Calu3 (cell line): ENCODE measurements at regions not wholly inside any gene's neighbourhood (a gene's known extent, or its start where the extent isn't known, plus 50 kb on each side); places are given as distances from the start of the nearest gene placed in this dataset.

Experiments
- BruUV-seq: library from RNA; stranded (reverse); fragments of 400-500 nt; replicated peaks from 2 replicates; lab custom pipeline; 2021; lab: Mats Ljungman, UMichigan
- CTCF ChIA-PET: fragments of 300-600 bp; sonication (Branson Sonifier 250); formaldehyde crosslinking; loops from one replicate; lab custom pipeline; 2022; ENCODE audit warnings: antibody characterized with exemption; lab: Charles Lee
- DNase-seq: peaks from one replicate; pipeline ENCODE4 v3.0.0; 2022
- H3K27ac Mint-ChIP-seq: one replicate; pipeline ENCODE4 v1.8.0; 2022; ENCODE audit warnings: mixed read lengths; ENCODE audit not compliant: unreplicated experiment
- H3K27me3 Mint-ChIP-seq: one replicate; pipeline ENCODE4 v1.8.0; 2022; ENCODE audit warnings: mixed read lengths; ENCODE audit not compliant: unreplicated experiment
- H3K36me3 Mint-ChIP-seq: one replicate; pipeline ENCODE4 v1.8.0; 2022; ENCODE audit warnings: mild to moderate bottlenecking, moderate library complexity, mixed read lengths; ENCODE audit not compliant: insufficient read depth, unreplicated experiment
- H3K4me1 Mint-ChIP-seq: one replicate; pipeline ENCODE4 v1.8.0; 2022; ENCODE audit warnings: mild to moderate bottlenecking, low read depth, mixed read lengths; ENCODE audit not compliant: unreplicated experiment
- H3K4me3 Mint-ChIP-seq: one replicate; pipeline ENCODE4 v1.8.0; 2022; ENCODE audit warnings: mild to moderate bottlenecking, low read depth, moderate library complexity, mixed read lengths; ENCODE audit not compliant: unreplicated experiment
- H3K9me3 Mint-ChIP-seq: one replicate; pipeline ENCODE4 v1.8.0; 2022; ENCODE audit warnings: low read depth, mixed read lengths; ENCODE audit not compliant: unreplicated experiment
- intact Hi-C: fragments of 100-400 bp; cut with micrococcal nuclease; formaldehyde crosslinking; loops from one replicate; pipeline ENCODE4 v1.10.0; 2022; ENCODE audit not compliant: unreplicated experiment
- TF ChIP-seq, protein P1 (sequence below): fragments of 200-600 bp; IDR thresholded peaks from one replicate; pipeline ENCODE4 v1.8.0; 2022; ENCODE audit warnings: antibody characterized with exemption; ENCODE audit not compliant: unreplicated experiment

DNA sequence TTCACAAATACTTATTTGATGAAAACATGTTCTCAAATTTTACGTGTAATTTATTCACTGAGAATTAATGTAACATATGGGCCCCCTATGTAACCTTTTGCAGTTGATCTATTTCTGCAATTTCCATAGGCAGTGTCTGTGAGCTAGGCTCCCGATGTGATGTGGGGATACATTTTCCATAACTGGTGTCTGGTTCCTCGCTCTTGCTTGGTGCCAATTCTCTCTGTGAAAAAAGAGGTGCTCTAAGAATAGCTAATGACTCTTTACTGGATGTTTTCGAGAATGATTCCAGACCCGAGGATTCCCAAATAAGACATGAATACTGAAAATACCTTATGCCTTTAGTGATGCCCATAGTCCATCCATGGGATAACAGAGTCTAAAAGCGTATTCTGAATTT is 286.7 kb upstream of the FZD8 start:
- H3K27me3 Mint-ChIP-seq: no peaks in the 10 kb centered on the region
- no TSS peak for BruUV-seq
- TF ChIP-seq, protein P1, sequence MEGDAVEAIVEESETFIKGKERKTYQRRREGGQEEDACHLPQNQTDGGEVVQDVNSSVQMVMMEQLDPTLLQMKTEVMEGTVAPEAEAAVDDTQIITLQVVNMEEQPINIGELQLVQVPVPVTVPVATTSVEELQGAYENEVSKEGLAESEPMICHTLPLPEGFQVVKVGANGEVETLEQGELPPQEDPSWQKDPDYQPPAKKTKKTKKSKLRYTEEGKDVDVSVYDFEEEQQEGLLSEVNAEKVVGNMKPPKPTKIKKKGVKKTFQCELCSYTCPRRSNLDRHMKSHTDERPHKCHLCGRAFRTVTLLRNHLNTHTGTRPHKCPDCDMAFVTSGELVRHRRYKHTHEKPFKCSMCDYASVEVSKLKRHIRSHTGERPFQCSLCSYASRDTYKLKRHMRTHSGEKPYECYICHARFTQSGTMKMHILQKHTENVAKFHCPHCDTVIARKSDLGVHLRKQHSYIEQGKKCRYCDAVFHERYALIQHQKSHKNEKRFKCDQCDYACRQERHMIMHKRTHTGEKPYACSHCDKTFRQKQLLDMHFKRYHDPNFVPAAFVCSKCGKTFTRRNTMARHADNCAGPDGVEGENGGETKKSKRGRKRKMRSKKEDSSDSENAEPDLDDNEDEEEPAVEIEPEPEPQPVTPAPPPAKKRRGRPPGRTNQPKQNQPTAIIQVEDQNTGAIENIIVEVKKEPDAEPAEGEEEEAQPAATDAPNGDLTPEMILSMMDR: no peak
- peaks cover 2% of the 10 kb centered on the region for H3K9me3 Mint-ChIP-seq
- H3K4me3 Mint-ChIP-seq: no peak overlapping the region
- no peaks in the 10 kb centered on the region for H3K4me1 Mint-ChIP-seq
- no peaks in the 10 kb centered on the region for H3K36me3 Mint-ChIP-seq
- CTCF ChIA-PET: no interaction called here
- intact Hi-C loops: no loop called here
- no peak for DNase-seq
- no peak overlapping the region for H3K27ac Mint-ChIP-seq

- no peak overlapping the region for H3K4me3 Mint-ChIP-seq
- intact Hi-C loops: no loop called here
- no peak overlapping the region for H3K27ac Mint-ChIP-seq
- H3K27me3 Mint-ChIP-seq: no peaks in the 10 kb centered on the region
- no peaks in the 10 kb centered on the region for H3K36me3 Mint-ChIP-seq
- CTCF ChIA-PET: no interaction called here
- H3K9me3 Mint-ChIP-seq: peaks cover 2% of the 10 kb centered on the region
- BruUV-seq: no TSS peak
- no peaks in the 10 kb centered on the region for H3K4me1 Mint-ChIP-seq
- no peak for DNase-seq
- TF ChIP-seq, protein P1: no peak
Observed at GRCh38 chr10:35927990-35928488, 285.9 kb upstream of the FZD8 start.

DNA sequence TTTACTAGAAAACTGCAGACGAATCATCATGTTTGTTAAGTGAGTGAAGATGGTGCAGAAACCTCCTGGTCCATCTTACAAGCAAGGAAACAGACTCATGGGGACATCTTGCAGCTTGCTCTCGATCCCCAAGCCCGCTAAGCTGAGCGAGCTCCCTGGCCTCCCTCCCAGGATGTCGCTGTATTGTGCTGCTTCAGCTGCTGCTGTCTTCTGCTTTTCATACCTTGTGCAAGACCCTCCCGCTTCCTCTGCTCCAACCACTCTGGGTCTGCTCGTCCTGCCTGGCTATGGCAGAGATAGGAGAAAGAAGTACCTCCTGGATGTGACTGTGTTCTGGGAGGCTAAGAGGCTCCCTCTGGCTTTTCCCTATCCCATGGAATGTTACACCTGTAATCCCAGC is 285.2 kb upstream of the FZD8 start:
- Mint-ChIP-seq H3K9me3 (peaks cover 2% of the 10 kb centered on the region), H3K27me3 (no peaks in the 10 kb centered on the region), H3K27ac (no peak overlapping the region), H3K36me3 (no peaks in the 10 kb centered on the region), H3K4me1 (no peaks in the 10 kb centered on the region), H3K4me3 (no peak overlapping the region)
- intact Hi-C loops: no loop called here
- BruUV-seq: no TSS peak
- TF ChIP-seq, protein P1: no peak
- no peak for DNase-seq
- CTCF ChIA-PET: no interaction called here

- intact Hi-C loops: no loop called here
- TF ChIP-seq, protein P1: no peak
- Mint-ChIP-seq H3K4me3 (no peak overlapping the region), H3K27ac (no peak overlapping the region), H3K4me1 (no peaks in the 10 kb centered on the region), H3K36me3 (no peaks in the 10 kb centered on the region), H3K9me3 (peaks cover 2% of the 10 kb centered on the region), H3K27me3 (no peaks in the 10 kb centered on the region)
- DNase-seq: no peak
- CTCF ChIA-PET: no interaction called here
- no TSS peak for BruUV-seq
Observed at GRCh38 chr10:35926846-35927245, 284.8 kb upstream of the FZD8 start.
